ENCODE measurements at regions not wholly inside any gene's neighbourhood (a gene's known extent, or its start where the extent isn't known, plus 50 kb on each side); places are given as distances from the start of the nearest gene placed in this dataset.
A peak's percentile ranks its signal among the peaks of the same experiment; 100 is the strongest.

GRCh38 chr14:22472935-22473854, 115.8 kb downstream of the DAD1 start:
- ATAC-seq (peak; percentile 54), DNase-seq (peak; percentile 72)
- Histone ChIP-seq H3K27ac (ENCODE audit: low read length) (no peak overlapping the region), H3K4me3 (ENCODE audit: low read length) (no peak overlapping the region), H4K20me1 (ENCODE audit: low read length) (no peaks in the 10 kb centered on the region), H3K9me3 (ENCODE audit: low read length) (no peaks in the 10 kb centered on the region), H3K4me2 (ENCODE audit: low read length) (no peak overlapping the region), H3K79me2 (ENCODE audit: low read length) (no peaks in the 10 kb centered on the region), H3K9ac (ENCODE audit: low read length) (no peak overlapping the region), H3K27me3 (ENCODE audit: low read length) (no peaks in the 10 kb centered on the region), H3F3A (ENCODE audit: low read length, unreplicated experiment) (no peaks in the 10 kb centered on the region), H3K36me3 (ENCODE audit: low read depth, low read length) (no peaks in the 10 kb centered on the region), H2AFZ (ENCODE audit: low read length) (no peak overlapping the region), H3K9me2 (replicated peaks; ENCODE audit: low read length) (no peaks in the 10 kb centered on the region), H3K4me1 (ENCODE audit: insufficient read depth, low read length) (peaks cover 23% of the 10 kb centered on the region)
- no peak for TF ChIP-seq EZH2 (IDR thresholded peaks at IDR 0.05; ENCODE audit: low read length, unreplicated experiment)
- TF ChIP-seq CTCF (conservative IDR thresholded peaks at IDR 0.05; ENCODE audit: low read depth, low read length), result peak; percentile 84
- POLR2A ChIA-PET (ENCODE audit: unreplicated experiment), result no interaction called here
- intact Hi-C loops (cut with micrococcal nuclease), result loop anchor here (1.0 to 10.0 kb wide), 4 partner anchors 82 to 154 kb away; no protein-coding TSS in a partner anchor
- no TSS peak for BruUV-seq (replicated peaks)
- CTCF ChIA-PET, result interaction anchor here (0.6 to 2.7 kb wide), 4 partner anchors 40 to 252 kb away, joined by 3 to 29 read pairs (median 16); no protein-coding TSS in a partner anchor

- Histone ChIP-seq H3K27ac (ENCODE audit: low read length) (no peak overlapping the region), H3K4me1 (ENCODE audit: insufficient read depth, low read length) (peaks cover 23% of the 10 kb centered on the region), H2AFZ (ENCODE audit: low read length) (no peak overlapping the region), H3K4me2 (ENCODE audit: low read length) (no peak overlapping the region), H4K20me1 (ENCODE audit: low read length) (no peaks in the 10 kb centered on the region), H3K27me3 (ENCODE audit: low read length) (no peaks in the 10 kb centered on the region), H3K9me3 (ENCODE audit: low read length) (no peaks in the 10 kb centered on the region), H3K79me2 (ENCODE audit: low read length) (no peaks in the 10 kb centered on the region), H3K9me2 (replicated peaks; ENCODE audit: low read length) (no peaks in the 10 kb centered on the region), H3F3A (ENCODE audit: low read length, unreplicated experiment) (no peaks in the 10 kb centered on the region), H3K4me3 (ENCODE audit: low read length) (no peak overlapping the region), H3K9ac (ENCODE audit: low read length) (no peak overlapping the region), H3K36me3 (ENCODE audit: low read depth, low read length) (no peaks in the 10 kb centered on the region)
- CTCF ChIA-PET, result interaction anchor here (0.6 to 2.7 kb wide), 6 partner anchors 39 to 721 kb away, joined by 3 to 29 read pairs (median 4); no protein-coding TSS in a partner anchor
- TF ChIP-seq EZH2 (IDR thresholded peaks at IDR 0.05; ENCODE audit: low read length, unreplicated experiment) (no peak), EZH2phosphoT487 (IDR thresholded peaks at IDR 0.05; ENCODE audit: borderline replicate concordance, low read length) (no peak), CTCF (conservative IDR thresholded peaks at IDR 0.05; ENCODE audit: low read depth, low read length) (no peak)
- ATAC-seq, result no peak
- POLR2A ChIA-PET (ENCODE audit: unreplicated experiment), result interaction anchor here (0.7 kb wide), 1 partner anchor 246 kb away, joined by 4 read pairs; no protein-coding TSS in a partner anchor
- DNase-seq, result no peak
- no TSS peak for BruUV-seq (replicated peaks)
- intact Hi-C loops (cut with micrococcal nuclease), result loop anchor here (2.0 to 10.0 kb wide), 2 partner anchors 82 to 154 kb away; no protein-coding TSS in a partner anchor
These were observed 116.6 kb downstream of the DAD1 start for GRCh38 chr14:22472466-22472865.
